BLaER1 (cell line): ENCODE measurements at regions not wholly inside any gene's neighbourhood (a gene's known extent, or its start where the extent isn't known, plus 50 kb on each side); places are given as distances from the start of the nearest gene placed in this dataset.
"Not testable (repeated sequence)": the region's sequence is repeated elsewhere in the genome, so short reads cannot be mapped to it uniquely, and the experiment has no call there.

Source experiments
- H3K27ac ChIP-seq: shearing (Covaris generic); formaldehyde crosslinking; 2 replicates; pipeline ENCODE4 v1.8.1; 2022
- H3K27me3 ChIP-seq: shearing (Covaris generic); formaldehyde crosslinking; 2 replicates; pipeline ENCODE4 v1.8.1; 2022
- H3K36me3 ChIP-seq: shearing (Covaris generic); formaldehyde crosslinking; 2 replicates; pipeline ENCODE4 v1.8.1; 2022
- H3K4me1 ChIP-seq: shearing (Covaris generic); formaldehyde crosslinking; 2 replicates; pipeline ENCODE4 v1.8.1; 2022
- H3K4me2 ChIP-seq: shearing (Covaris generic); formaldehyde crosslinking; 2 replicates; pipeline ENCODE4 v1.8.1; 2022
- H3K4me3 ChIP-seq: shearing (Covaris generic); formaldehyde crosslinking; 2 replicates; pipeline ENCODE4 v1.8.1; 2022
- H3K9ac ChIP-seq: shearing (Covaris generic); formaldehyde crosslinking; 2 replicates; pipeline ENCODE4 v1.8.1; 2022
- H3K9me3 ChIP-seq: shearing (Covaris generic); formaldehyde crosslinking; 2 replicates; pipeline ENCODE4 v1.8.1; 2022
- H4K20me1 ChIP-seq: shearing (Covaris generic); formaldehyde crosslinking; 2 replicates; pipeline ENCODE4 v1.8.1; 2022
- Cebpa-rat ChIP-seq: shearing (Covaris generic); IDR thresholded peaks from 2 replicates; pipeline ENCODE4 v1.8.1; 2022

DNA sequence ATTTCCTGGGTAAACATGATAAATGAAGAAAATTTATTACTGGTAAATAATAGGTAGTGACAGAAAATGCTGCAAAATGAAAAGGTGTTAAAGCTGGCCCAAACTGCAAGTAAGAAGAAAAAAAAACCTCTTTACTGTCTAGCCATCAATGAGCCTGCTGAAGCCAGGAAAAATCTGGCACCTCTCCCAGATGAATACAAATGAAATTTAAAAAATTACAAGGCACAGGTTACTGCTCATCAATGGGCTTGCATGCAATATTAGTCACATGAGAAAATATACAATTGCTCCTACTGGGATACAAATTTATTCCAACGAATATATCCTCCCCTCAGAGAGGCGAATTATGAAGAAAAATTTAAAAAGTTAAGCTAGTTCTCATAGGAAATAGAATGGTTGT is 1422.5 kb downstream of the KCNT2 start:
- no peak overlapping the region for H3K27ac ChIP-seq
- no peaks in the 10 kb centered on the region for H3K27me3 ChIP-seq
- no peak overlapping the region for H3K9ac ChIP-seq
- no peaks in the 10 kb centered on the region for H3K36me3 ChIP-seq
- no peak overlapping the region for H3K4me3 ChIP-seq
- no peaks in the 10 kb centered on the region for H3K4me1 ChIP-seq
- no peaks in the 10 kb centered on the region for H4K20me1 ChIP-seq
- no peak for TF ChIP-seq Cebpa-rat
- H3K4me2 ChIP-seq: no peak overlapping the region
- no peaks in the 10 kb centered on the region for H3K9me3 ChIP-seq

DNA sequence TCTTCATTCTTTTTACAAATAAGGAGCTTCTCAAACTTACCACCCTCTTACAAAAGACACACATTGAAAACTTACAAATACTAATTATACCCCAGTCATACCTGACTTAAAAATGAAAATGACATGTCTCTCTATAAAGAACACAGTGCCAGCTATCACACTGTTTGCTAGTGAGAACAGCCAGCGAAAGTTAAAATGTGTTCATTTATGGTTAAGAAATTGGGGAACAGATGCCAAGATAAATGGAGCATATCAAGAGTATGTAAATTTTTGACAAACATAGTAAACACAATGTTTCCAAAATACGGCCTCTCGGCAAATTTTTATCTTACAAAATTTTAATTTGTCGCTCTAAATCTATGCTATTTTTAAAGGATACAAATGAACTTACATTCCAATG is 1422.9 kb downstream of the KCNT2 start:
- Histone ChIP-seq H4K20me1 (no peaks in the 10 kb centered on the region), H3K27me3 (no peaks in the 10 kb centered on the region), H3K36me3 (no peaks in the 10 kb centered on the region), H3K4me2 (no peak overlapping the region), H3K27ac (no peak overlapping the region), H3K9me3 (no peaks in the 10 kb centered on the region), H3K4me3 (no peak overlapping the region), H3K4me1 (no peaks in the 10 kb centered on the region), H3K9ac (no peak overlapping the region)
- no peak for TF ChIP-seq Cebpa-rat

DNA sequence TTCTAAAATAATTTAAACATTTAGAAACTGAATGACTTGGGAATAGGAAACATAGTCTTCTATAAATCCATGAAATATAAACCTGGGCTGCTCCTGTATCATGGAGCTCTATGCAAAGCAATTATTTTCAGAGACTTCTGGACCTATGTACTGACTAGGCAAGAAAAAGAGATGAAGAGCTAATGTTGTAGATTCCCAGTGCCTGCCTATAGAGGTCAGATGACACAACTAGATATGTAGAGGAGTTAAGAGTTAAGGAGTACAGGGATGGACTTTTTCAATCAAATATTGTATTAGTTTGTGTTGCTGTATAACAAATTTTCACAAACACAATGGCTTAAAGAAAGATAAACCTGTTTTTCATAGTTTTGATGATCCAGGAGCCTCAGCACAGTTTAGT is 1434.5 kb downstream of the KCNT2 start:
- Histone ChIP-seq H3K9ac (no peak overlapping the region), H3K4me1 (no peaks in the 10 kb centered on the region), H3K36me3 (no peaks in the 10 kb centered on the region), H3K4me3 (no peak overlapping the region), H3K27me3 (no peaks in the 10 kb centered on the region), H3K27ac (no peak overlapping the region), H3K4me2 (no peak overlapping the region), H4K20me1 (no peaks in the 10 kb centered on the region), H3K9me3 (no peaks in the 10 kb centered on the region)
- TF ChIP-seq Cebpa-rat: no peak

DNA sequence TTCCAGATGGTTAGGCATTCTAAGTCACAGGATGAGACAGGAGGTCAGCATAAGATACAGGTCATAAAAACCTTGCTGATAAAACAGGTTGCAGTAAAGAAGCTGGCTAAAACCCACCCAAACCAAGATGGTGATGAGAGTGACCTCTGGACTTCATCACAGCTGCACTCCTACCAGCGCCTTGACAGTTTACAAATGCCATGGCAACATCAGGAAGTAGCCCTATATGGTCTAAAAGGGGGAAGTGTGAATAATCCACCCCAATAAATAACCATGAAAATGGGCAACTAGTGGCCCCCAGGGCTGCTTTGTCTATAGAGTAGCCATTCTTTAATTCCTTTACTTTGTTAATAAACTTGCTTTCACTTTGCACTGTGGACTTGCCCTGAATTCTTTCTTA is 1448.4 kb downstream of the KCNT2 start:
- H3K27me3 ChIP-seq, H3K9me3 ChIP-seq, H3K4me3 ChIP-seq, H3K36me3 ChIP-seq, H3K27ac ChIP-seq, H3K4me2 ChIP-seq, H3K4me1 ChIP-seq, H3K9ac ChIP-seq, H4K20me1 ChIP-seq: not testable (repeated sequence)

DNA sequence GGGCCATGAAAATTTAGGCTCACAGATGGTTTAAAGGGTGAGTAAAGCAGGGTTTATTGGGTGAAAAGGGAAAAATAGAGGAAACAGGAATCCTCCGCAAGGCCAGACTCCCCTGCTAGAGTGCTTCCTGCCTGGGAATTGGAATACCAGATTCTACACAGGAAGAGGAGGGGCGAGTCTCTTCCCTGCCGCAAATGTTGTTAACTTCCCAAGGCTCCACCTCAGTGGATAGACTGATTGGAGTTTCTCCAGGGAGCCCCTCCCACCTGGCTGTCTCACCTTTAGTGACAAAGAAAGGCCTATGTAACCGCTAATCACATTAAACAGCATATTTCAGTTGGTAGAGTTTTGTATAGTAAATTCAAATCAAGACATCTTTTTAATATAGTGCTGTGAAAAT is 1450.1 kb downstream of the KCNT2 start:
- no peak for TF ChIP-seq Cebpa-rat

DNA sequence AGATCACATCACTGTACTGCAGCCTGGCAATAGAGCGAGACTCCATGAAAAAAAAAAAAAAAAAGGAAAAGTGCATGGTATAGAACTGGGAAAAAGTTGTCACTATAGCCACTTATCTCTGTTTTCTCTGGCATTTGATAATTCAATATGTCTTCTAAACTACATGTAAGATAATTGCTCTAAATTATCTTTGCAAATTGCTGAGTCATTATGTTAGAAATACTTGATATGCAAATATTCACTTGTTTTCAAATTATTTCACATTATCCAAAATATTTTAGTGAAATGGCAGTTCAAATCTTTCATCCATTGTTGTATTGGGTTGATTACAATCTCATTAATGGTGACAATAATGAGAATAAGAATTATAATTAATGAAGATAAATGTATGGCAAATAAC is 1455.1 kb downstream of the KCNT2 start:
- no peaks in the 10 kb centered on the region for H3K36me3 ChIP-seq
- no peaks in the 10 kb centered on the region for H3K9me3 ChIP-seq
- H3K27ac ChIP-seq: no peak overlapping the region
- H3K4me1 ChIP-seq: no peaks in the 10 kb centered on the region
- no peak for TF ChIP-seq Cebpa-rat
- no peaks in the 10 kb centered on the region for H4K20me1 ChIP-seq
- no peak overlapping the region for H3K4me3 ChIP-seq
- H3K9ac ChIP-seq: no peak overlapping the region
- no peak overlapping the region for H3K4me2 ChIP-seq
- no peaks in the 10 kb centered on the region for H3K27me3 ChIP-seq

More for the DNA sequence above, 1450.1 kb downstream of the KCNT2 start:
- Histone ChIP-seq H3K27ac (no peak overlapping the region), H3K27me3 (no peaks in the 10 kb centered on the region), H4K20me1 (no peaks in the 10 kb centered on the region), H3K9ac (no peak overlapping the region), H3K4me1 (no peaks in the 10 kb centered on the region), H3K4me3 (no peak overlapping the region), H3K36me3 (no peaks in the 10 kb centered on the region), H3K4me2 (no peak overlapping the region), H3K9me3 (no peaks in the 10 kb centered on the region)

DNA sequence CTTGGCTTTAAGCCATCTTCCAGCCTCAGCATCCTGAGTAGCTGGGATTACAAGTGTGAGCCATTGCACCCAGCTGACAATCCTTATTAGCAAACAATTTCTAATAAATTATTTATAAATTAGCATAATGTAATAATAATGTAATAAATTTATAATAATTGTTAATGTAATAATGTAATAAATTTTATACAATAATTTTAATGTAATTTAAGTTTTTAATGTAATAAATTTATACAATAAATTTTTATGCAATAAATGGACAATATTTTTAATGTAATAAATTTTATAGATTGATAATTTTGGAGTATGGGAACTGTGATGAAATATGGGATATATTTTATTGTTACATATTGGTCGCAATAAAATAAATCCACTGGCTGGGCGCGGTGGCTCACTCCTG is 1457.5 kb downstream of the KCNT2 start:
- Histone ChIP-seq H3K9ac (no peak overlapping the region), H3K27ac (no peak overlapping the region), H3K9me3 (no peaks in the 10 kb centered on the region), H3K4me2 (no peak overlapping the region), H3K27me3 (no peaks in the 10 kb centered on the region), H3K4me3 (no peak overlapping the region), H3K36me3 (no peaks in the 10 kb centered on the region), H3K4me1 (no peaks in the 10 kb centered on the region), H4K20me1 (no peaks in the 10 kb centered on the region)
- no peak for TF ChIP-seq Cebpa-rat

DNA sequence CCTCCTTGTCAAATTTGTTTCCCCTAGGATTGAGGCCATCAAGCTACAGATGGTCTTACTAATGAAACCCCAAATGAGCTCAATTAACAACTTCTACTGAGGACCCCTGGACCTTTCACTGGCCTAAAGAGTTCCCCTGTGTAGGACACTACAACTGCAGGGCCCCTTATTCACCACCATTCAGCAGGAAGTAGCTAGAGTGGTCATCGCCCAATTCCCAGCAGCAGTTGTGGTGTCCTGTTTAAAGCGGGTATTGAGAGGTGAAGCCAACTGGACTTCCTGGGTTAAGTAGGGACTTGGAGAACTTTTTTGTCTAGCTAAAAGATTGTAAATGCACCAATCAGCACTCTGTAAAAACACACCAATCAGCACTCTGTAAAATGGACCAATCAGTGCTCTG is 1466.9 kb downstream of the KCNT2 start:
- no peak for TF ChIP-seq Cebpa-rat
- H3K9me3 ChIP-seq: peaks cover 23% of the 10 kb centered on the region
- no peaks in the 10 kb centered on the region for H3K4me1 ChIP-seq
- no peak overlapping the region for H3K9ac ChIP-seq
- no peaks in the 10 kb centered on the region for H4K20me1 ChIP-seq
- H3K27me3 ChIP-seq: no peaks in the 10 kb centered on the region
- no peaks in the 10 kb centered on the region for H3K36me3 ChIP-seq
- H3K27ac ChIP-seq: no peak overlapping the region
- H3K4me2 ChIP-seq: no peak overlapping the region
- no peak overlapping the region for H3K4me3 ChIP-seq

DNA sequence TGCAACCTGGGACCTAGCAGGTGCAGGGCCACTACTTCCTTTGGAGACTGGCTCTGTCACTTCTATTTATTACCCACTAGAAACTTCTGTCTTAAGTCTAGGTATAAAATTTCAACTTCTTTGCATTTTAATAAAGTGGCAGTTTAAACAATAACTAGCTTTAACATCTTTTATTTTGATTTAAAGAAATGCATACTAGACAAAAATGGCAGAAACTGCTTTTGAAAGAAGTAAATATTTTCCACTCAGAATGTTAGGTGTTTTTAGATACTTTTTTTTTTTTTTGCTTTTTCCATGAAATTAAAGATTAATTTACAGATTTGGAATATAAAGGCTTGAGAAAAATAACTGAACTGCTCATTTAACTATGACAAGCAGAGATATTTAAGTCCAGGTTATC is 1477.6 kb downstream of the KCNT2 start:
- H3K9ac ChIP-seq: no peak overlapping the region
- no peak for TF ChIP-seq Cebpa-rat
- no peaks in the 10 kb centered on the region for H3K36me3 ChIP-seq
- no peaks in the 10 kb centered on the region for H3K27me3 ChIP-seq
- H3K4me2 ChIP-seq: no peak overlapping the region
- no peaks in the 10 kb centered on the region for H3K9me3 ChIP-seq
- no peaks in the 10 kb centered on the region for H3K4me1 ChIP-seq
- H3K27ac ChIP-seq: no peak overlapping the region
- H3K4me3 ChIP-seq: no peak overlapping the region
- no peaks in the 10 kb centered on the region for H4K20me1 ChIP-seq

DNA sequence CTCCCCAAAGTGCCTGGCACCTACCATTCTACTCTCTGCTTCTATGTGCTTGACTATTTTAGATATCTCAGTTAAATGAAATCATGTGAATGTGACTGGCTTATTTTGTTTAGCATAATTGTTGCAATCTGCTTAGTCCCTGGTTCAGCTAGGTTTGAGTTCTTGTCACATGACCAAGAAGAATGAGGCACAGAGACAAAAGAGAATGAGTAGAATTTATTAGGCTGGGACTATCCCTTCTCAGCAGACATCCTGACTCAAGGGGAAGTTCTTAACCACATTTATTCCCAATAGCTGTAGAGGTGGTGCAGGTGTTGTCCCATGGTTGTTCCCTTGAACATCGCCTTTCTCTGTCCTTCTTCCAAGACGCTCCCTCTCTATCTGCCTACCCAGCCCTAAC is 1485.7 kb downstream of the KCNT2 start:
- no peak for TF ChIP-seq Cebpa-rat
- Histone ChIP-seq H3K4me1 (no peaks in the 10 kb centered on the region), H3K9ac (no peak overlapping the region), H3K4me3 (no peak overlapping the region), H3K4me2 (no peak overlapping the region), H4K20me1 (no peaks in the 10 kb centered on the region), H3K36me3 (no peaks in the 10 kb centered on the region), H3K27ac (no peak overlapping the region), H3K9me3 (no peaks in the 10 kb centered on the region), H3K27me3 (no peaks in the 10 kb centered on the region)

DNA sequence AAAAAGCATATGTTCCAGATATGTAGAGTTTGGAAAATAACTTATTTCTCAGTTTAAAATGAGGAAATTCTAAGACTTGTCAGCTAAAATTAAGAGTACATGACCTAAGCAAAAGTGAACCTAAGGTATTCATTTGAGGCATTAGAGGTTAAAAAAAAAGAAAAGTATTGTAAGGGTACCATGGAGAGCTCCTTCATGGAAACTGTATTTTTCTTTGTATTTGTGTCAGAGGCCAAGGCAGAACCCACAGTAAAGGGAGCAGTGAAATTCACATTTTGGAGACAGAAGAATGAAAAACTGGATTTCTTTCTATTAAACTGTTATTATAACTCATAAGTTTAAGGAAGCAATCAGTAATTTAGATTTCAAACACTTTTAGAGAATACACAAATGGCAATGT is 1494.8 kb downstream of the KCNT2 start:
- Histone ChIP-seq H3K27me3 (no peaks in the 10 kb centered on the region), H3K4me1 (no peaks in the 10 kb centered on the region), H3K4me3 (no peak overlapping the region), H3K4me2 (no peak overlapping the region), H3K9ac (no peak overlapping the region), H3K9me3 (no peaks in the 10 kb centered on the region), H3K27ac (no peak overlapping the region), H3K36me3 (no peaks in the 10 kb centered on the region), H4K20me1 (no peaks in the 10 kb centered on the region)
- TF ChIP-seq Cebpa-rat: no peak
